CD14-positive monocyte (primary cell): ENCODE measurements at regions not wholly inside any gene's neighbourhood (a gene's known extent, or its start where the extent isn't known, plus 50 kb on each side); places are given as distances from the start of the nearest gene placed in this dataset.

Source experiments
- DNase-seq, 3 donors: peaks; one replicate each; pipeline ENCODE4 v3.0.0-alpha.2; 2011 to 2022
- H2AFZ ChIP-seq: 2 replicates; pipeline ENCODE4 v1.6.0; 2012; ENCODE audit warnings: mild to moderate bottlenecking, low read depth, low read length, inconsistent platforms; ENCODE audit not compliant: insufficient read depth, poor library complexity, severe bottlenecking
- H3K27ac ChIP-seq, 2 donors: 1 replicate in 1 of 2; 2 replicates in 1 of 2; pipeline ENCODE4 v1.5.1; 2012 to 2013; ENCODE audit warnings: low read length in 2 of 2, control low read depth in 1 of 2, inconsistent platforms in 1 of 2, low read depth in 1 of 2, mild to moderate bottlenecking in 1 of 2
- H3K27me3 ChIP-seq, 2 donors: one replicate each; pipeline versions ENCODE4 v1.6.0 to v1.6.1; 2011 to 2013; ENCODE audit warnings: low read length in 2 of 2; ENCODE audit not compliant: control insufficient read depth in 2 of 2, insufficient read depth in 2 of 2
- H3K36me3 ChIP-seq, 2 donors: replicated peaks in 1 of 2; 1 replicate in 1 of 2; 2 replicates in 1 of 2; pipeline versions ENCODE4 v1.5.1 to v1.6.1; 2012 to 2013; ENCODE audit warnings: low read length in 2 of 2, control low read depth in 1 of 2, inconsistent platforms in 1 of 2, mild to moderate bottlenecking in 1 of 2; ENCODE audit not compliant: insufficient read depth in 2 of 2, control insufficient read depth in 1 of 2
- H3K4me1 ChIP-seq, 2 donors: 1 replicate in 1 of 2; 2 replicates in 1 of 2; pipeline versions ENCODE4 v1.5.1 to v1.6.1; 2012 to 2013; ENCODE audit warnings: low read length in 2 of 2, control low read depth in 1 of 2, inconsistent platforms in 1 of 2, mild to moderate bottlenecking in 1 of 2, moderate library complexity in 1 of 2; ENCODE audit not compliant: insufficient read depth in 2 of 2, control insufficient read depth in 1 of 2
- H3K4me2 ChIP-seq: replicated peaks from 2 replicates; pipeline ENCODE3; 2012; ENCODE audit warnings: low read length, moderate library complexity, mild to moderate bottlenecking; ENCODE audit not compliant: poor library complexity, severe bottlenecking; ENCODE audit errors: extremely low read depth
- H3K4me3 ChIP-seq, 3 experiments: fragments of 200-600 bp in 1 of 3; sonication (generic) in 1 of 3; replicated peaks in 1 of 3; 1 replicate in 2 of 3; 2 replicates in 1 of 3; pipeline ENCODE4 v1.5.1; 2011 to 2013; ENCODE audit warnings: low read length in 3 of 3, mild to moderate bottlenecking in 3 of 3, control low read depth in 2 of 3, low read depth in 2 of 3, inconsistent platforms in 1 of 3, moderate library complexity in 1 of 3
- H3K79me2 ChIP-seq: 2 replicates; pipeline ENCODE4 v1.6.0; 2012; ENCODE audit warnings: mild to moderate bottlenecking, control low read depth, inconsistent platforms, low read length, moderate library complexity; ENCODE audit not compliant: insufficient read depth
- H3K9ac ChIP-seq: 2 replicates; pipeline ENCODE4 v1.6.0; 2017; ENCODE audit warnings: low read length, mild to moderate bottlenecking; ENCODE audit not compliant: insufficient read depth, poor library complexity, severe bottlenecking
- H3K9me3 ChIP-seq, 2 donors: replicated peaks in 1 of 2; 1 replicate in 1 of 2; 2 replicates in 1 of 2; pipeline versions ENCODE4 v1.5.1 to v1.6.1; 2012 to 2013; ENCODE audit warnings: low read length in 2 of 2, control low read depth in 1 of 2; ENCODE audit not compliant: control insufficient read depth in 1 of 2, insufficient read depth in 1 of 2
- H4K20me1 ChIP-seq: 2 replicates; pipeline ENCODE4 v1.6.0; 2012; ENCODE audit warnings: mild to moderate bottlenecking, low read length, control low read depth, moderate library complexity; ENCODE audit not compliant: insufficient read depth
- H3K27ac Mint-ChIP-seq, 7 donors: one replicate each; pipeline ENCODE4 v1.8.0; 2020; ENCODE audit warnings: mild to moderate bottlenecking in 7 of 7, mixed read lengths in 7 of 7, moderate library complexity in 6 of 7, inconsistent platforms in 2 of 7
- H3K27me3 Mint-ChIP-seq, 3 donors: one replicate each; pipeline ENCODE4 v1.8.0; 2021 to 2022; ENCODE audit warnings: low read depth in 3 of 3, mild to moderate bottlenecking in 3 of 3, mixed read lengths in 3 of 3, moderate library complexity in 3 of 3, inconsistent platforms in 1 of 3
- H3K36me3 Mint-ChIP-seq, 2 donors: one replicate each; pipeline ENCODE4 v1.8.0; 2020; ENCODE audit warnings: mixed read lengths in 2 of 2, inconsistent platforms in 1 of 2, mild to moderate bottlenecking in 1 of 2
- H3K4me1 Mint-ChIP-seq: one replicate; pipeline ENCODE4 v1.8.0; 2020; ENCODE audit warnings: mild to moderate bottlenecking, mixed read lengths
- H3K4me3 Mint-ChIP-seq, 2 donors: one replicate each; pipeline ENCODE4 v1.8.0; 2020; ENCODE audit warnings: mild to moderate bottlenecking in 2 of 2, mixed read lengths in 2 of 2, moderate library complexity in 1 of 2
- H3K9me3 Mint-ChIP-seq, 7 donors: one replicate each; pipeline ENCODE4 v1.8.0; 2020 to 2022; ENCODE audit warnings: mixed read lengths in 7 of 7, mild to moderate bottlenecking in 6 of 7, moderate library complexity in 6 of 7, inconsistent platforms in 2 of 7
- whole genome bisulfite sequencing: methylation state at CpG from one replicate; pipeline ENCODE4 v1.1.5; 2013; ENCODE audit warnings: missing lambda C conversion rate; ENCODE audit not compliant: insufficient coverage; 5-methylcytosine and 5-hydroxymethylcytosine counted together
- intact Hi-C, 2 donors: fragments of 100-400 bp; cut with micrococcal nuclease; formaldehyde crosslinking; loops; one replicate each; pipeline versions ENCODE4 v1.15.0 to v1.15.1; 2023
- TF ChIP-seq, protein P1 (sequence below): fragments of 200-600 bp; IDR thresholded peaks from one replicate; pipeline ENCODE4 v1.8.0; 2022; ENCODE audit warnings: antibody characterized with exemption, mild to moderate bottlenecking

DNA sequence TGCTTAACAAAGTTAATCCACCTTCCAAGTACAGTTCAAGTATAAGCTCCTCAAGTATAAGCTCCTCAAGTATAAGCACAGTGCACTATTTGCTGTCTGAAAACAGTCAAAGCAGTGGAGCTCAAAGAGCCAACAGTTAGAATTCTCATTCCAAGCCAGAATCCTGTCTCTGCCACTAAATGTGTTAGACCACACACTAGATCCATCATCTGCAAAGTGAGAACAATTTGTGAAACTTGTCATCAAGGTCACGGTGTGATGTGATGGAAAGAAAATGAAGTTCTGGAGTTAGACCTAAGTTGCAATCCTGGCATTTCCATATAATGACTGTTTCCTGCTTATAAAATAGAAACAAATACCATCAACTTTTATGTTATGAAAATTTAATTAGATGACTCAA is 602.5 kb downstream of the TNS3 start:
- Mint-ChIP-seq H3K27me3 (peaks cover 0 to 1% (median 0%) of the 10 kb centered on the region in 3 donors), H3K36me3 (no peaks in the 10 kb centered on the region), H3K4me1 (no peaks in the 10 kb centered on the region), H3K9me3 (peaks cover 0 to 3% (median 0%) of the 10 kb centered on the region in 7 donors), H3K27ac (no peak overlapping the region), H3K4me3 (no peak overlapping the region)
- H4K20me1 ChIP-seq, result no peaks in the 10 kb centered on the region
- H3K9ac ChIP-seq, result no peak overlapping the region
- H3K27me3 ChIP-seq, result no peaks in the 10 kb centered on the region
- intact Hi-C loops, result no loop called here
- no peak overlapping the region for H3K27ac ChIP-seq
- H3K4me2 ChIP-seq, result no peak overlapping the region
- no peak overlapping the region for H2AFZ ChIP-seq
- no peaks in the 10 kb centered on the region for H3K4me1 ChIP-seq
- no peaks in the 10 kb centered on the region for H3K9me3 ChIP-seq
- TF ChIP-seq, protein P1, sequence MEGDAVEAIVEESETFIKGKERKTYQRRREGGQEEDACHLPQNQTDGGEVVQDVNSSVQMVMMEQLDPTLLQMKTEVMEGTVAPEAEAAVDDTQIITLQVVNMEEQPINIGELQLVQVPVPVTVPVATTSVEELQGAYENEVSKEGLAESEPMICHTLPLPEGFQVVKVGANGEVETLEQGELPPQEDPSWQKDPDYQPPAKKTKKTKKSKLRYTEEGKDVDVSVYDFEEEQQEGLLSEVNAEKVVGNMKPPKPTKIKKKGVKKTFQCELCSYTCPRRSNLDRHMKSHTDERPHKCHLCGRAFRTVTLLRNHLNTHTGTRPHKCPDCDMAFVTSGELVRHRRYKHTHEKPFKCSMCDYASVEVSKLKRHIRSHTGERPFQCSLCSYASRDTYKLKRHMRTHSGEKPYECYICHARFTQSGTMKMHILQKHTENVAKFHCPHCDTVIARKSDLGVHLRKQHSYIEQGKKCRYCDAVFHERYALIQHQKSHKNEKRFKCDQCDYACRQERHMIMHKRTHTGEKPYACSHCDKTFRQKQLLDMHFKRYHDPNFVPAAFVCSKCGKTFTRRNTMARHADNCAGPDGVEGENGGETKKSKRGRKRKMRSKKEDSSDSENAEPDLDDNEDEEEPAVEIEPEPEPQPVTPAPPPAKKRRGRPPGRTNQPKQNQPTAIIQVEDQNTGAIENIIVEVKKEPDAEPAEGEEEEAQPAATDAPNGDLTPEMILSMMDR, result no peak
- no peaks in the 10 kb centered on the region for H3K79me2 ChIP-seq
- no CpG with 5 or more reads among the region's 1 CpG for WGBS
- DNase-seq, result no peak
- no peaks in the 10 kb centered on the region for H3K36me3 ChIP-seq
- no peak overlapping the region for H3K4me3 ChIP-seq

DNA sequence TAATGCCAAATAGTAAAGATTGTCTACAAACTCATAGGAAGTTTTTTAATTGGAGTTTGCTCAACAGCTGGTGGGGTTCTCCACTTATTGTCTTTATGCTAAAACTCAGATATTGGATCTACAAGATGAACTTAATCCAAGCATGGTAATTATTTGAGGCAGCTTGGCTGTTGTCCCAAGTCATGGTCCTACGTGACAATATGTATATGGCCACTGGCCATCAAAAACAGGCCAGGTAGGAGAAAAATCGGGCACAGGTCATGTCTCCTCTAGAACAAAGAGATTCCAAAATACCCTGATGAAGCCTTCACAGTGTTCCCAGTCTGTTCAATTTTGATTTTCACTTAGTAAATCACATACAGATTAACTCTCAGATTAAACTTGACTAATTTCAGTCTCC is 606.4 kb downstream of the TNS3 start:
- no peak overlapping the region for H3K4me2 ChIP-seq
- intact Hi-C loops, result no loop called here
- no peaks in the 10 kb centered on the region for H3K36me3 Mint-ChIP-seq
- H3K27ac Mint-ChIP-seq, result no peak overlapping the region
- no peaks in the 10 kb centered on the region for H4K20me1 ChIP-seq
- no peak overlapping the region for H3K4me3 ChIP-seq
- no peaks in the 10 kb centered on the region for H3K4me1 ChIP-seq
- TF ChIP-seq, protein P1, result no peak
- no peaks in the 10 kb centered on the region for H3K4me1 Mint-ChIP-seq
- H3K4me3 Mint-ChIP-seq, result no peak overlapping the region
- DNase-seq, result no peak
- H3K27ac ChIP-seq, result no peak overlapping the region
- peaks cover 0 to 1% (median 0%) of the 10 kb centered on the region in 3 donors for H3K27me3 Mint-ChIP-seq
- no peaks in the 10 kb centered on the region for H3K9me3 ChIP-seq
- 77% methylated on average over 2 of the region's 2 CpGs for WGBS
- H3K9ac ChIP-seq, result no peak overlapping the region
- H2AFZ ChIP-seq, result no peak overlapping the region
- H3K36me3 ChIP-seq, result no peaks in the 10 kb centered on the region
- H3K27me3 ChIP-seq, result no peaks in the 10 kb centered on the region
- no peaks in the 10 kb centered on the region for H3K79me2 ChIP-seq
- H3K9me3 Mint-ChIP-seq, result peaks cover 0 to 3% (median 0%) of the 10 kb centered on the region in 7 donors
